HUES64 (cell line): ENCODE measurements at regions not wholly inside any gene's neighbourhood (a gene's known extent, or its start where the extent isn't known, plus 50 kb on each side); places are given as distances from the start of the nearest gene placed in this dataset.

Experiments used
- H3K27ac ChIP-seq: 2 replicates; pipeline ENCODE4 v1.7.0; 2013; ENCODE audit warnings: low read depth, low read length, inconsistent platforms
- H3K27me3 ChIP-seq: 2 replicates; pipeline ENCODE4 v1.6.1; 2013; ENCODE audit warnings: mild to moderate bottlenecking, low read length; ENCODE audit not compliant: insufficient read depth
- H3K36me3 ChIP-seq: 2 replicates; pipeline ENCODE4 v1.6.1; 2013; ENCODE audit warnings: mild to moderate bottlenecking, low read length; ENCODE audit not compliant: insufficient read depth
- H3K4me1 ChIP-seq: 2 replicates; pipeline ENCODE4 v1.6.1; 2013; ENCODE audit warnings: mild to moderate bottlenecking, low read length, moderate library complexity; ENCODE audit not compliant: insufficient read depth
- H3K4me3 ChIP-seq: 2 replicates; pipeline ENCODE4 v1.5.1; 2013; ENCODE audit warnings: mild to moderate bottlenecking, low read length, moderate library complexity
- H3K9ac ChIP-seq: 2 replicates; pipeline ENCODE4 v1.6.1; 2013; ENCODE audit warnings: mild to moderate bottlenecking, low read depth, low read length
- H3K9me3 ChIP-seq: 2 replicates; pipeline ENCODE4 v1.6.1; 2013; ENCODE audit warnings: low read depth, low read length; ENCODE audit not compliant: insufficient read depth
- WGBS: fragments of 150-250, 120-280 bp; methylation state at CpG from one replicate; pipeline ENCODE4 v1.1.7; 2013; ENCODE audit warnings: missing lambda C conversion rate; 5-methylcytosine and 5-hydroxymethylcytosine counted together

GRCh38 chr6:81859884-81860283 lies 107.4 kb upstream of the TENT5A start:
- no peaks in the 10 kb centered on the region for H3K9me3 ChIP-seq
- 92% methylated on average over 2 of the region's 3 CpGs for WGBS
- H3K4me1 ChIP-seq = peaks cover 10% of the 10 kb centered on the region; the same call in 1 of the 2 replicates
- no peak overlapping the region for H3K27ac ChIP-seq
- no peaks in the 10 kb centered on the region for H3K36me3 ChIP-seq
- H3K4me3 ChIP-seq = no peak overlapping the region
- H3K9ac ChIP-seq = no peak overlapping the region
- no peaks in the 10 kb centered on the region for H3K27me3 ChIP-seq

GRCh38 chr6:81857812-81858211 lies 105.3 kb upstream of the TENT5A start:
- Histone ChIP-seq H3K9me3 (no peaks in the 10 kb centered on the region), H3K4me1 (peaks cover 3% of the 10 kb centered on the region; the same call in 1 of the 2 replicates), H3K4me3 (no peak overlapping the region), H3K36me3 (no peaks in the 10 kb centered on the region), H3K27ac (no peak overlapping the region), H3K9ac (no peak overlapping the region), H3K27me3 (no peaks in the 10 kb centered on the region)

GRCh38 chr6:81856872-81857271 lies 104.4 kb upstream of the TENT5A start:
- 87% methylated on average over 1 of the region's 1 CpG for WGBS
- no peaks in the 10 kb centered on the region for H3K4me1 ChIP-seq
- H3K4me3 ChIP-seq = no peak overlapping the region
- no peaks in the 10 kb centered on the region for H3K9me3 ChIP-seq
- no peak overlapping the region for H3K9ac ChIP-seq
- H3K27ac ChIP-seq = no peak overlapping the region
- H3K27me3 ChIP-seq = no peaks in the 10 kb centered on the region
- no peaks in the 10 kb centered on the region for H3K36me3 ChIP-seq

- no peak overlapping the region for H3K4me3 ChIP-seq
- no peak overlapping the region for H3K27ac ChIP-seq
- WGBS = 90% methylated on average over 2 of the region's 2 CpGs
- H3K9ac ChIP-seq = no peak overlapping the region
- no peaks in the 10 kb centered on the region for H3K4me1 ChIP-seq
- H3K27me3 ChIP-seq = no peaks in the 10 kb centered on the region
- H3K9me3 ChIP-seq = no peaks in the 10 kb centered on the region
- no peaks in the 10 kb centered on the region for H3K36me3 ChIP-seq
These were observed 102.0 kb upstream of the TENT5A start for GRCh38 chr6:81854474-81854873.

GRCh38 chr6:81853975-81854374 lies 101.5 kb upstream of the TENT5A start:
- H3K4me3 ChIP-seq = no peak overlapping the region
- H3K27ac ChIP-seq = no peak overlapping the region
- WGBS = over 99% methylated on average over 2 of the region's 2 CpGs
- no peaks in the 10 kb centered on the region for H3K36me3 ChIP-seq
- H3K9me3 ChIP-seq = no peaks in the 10 kb centered on the region
- H3K4me1 ChIP-seq = no peaks in the 10 kb centered on the region
- no peak overlapping the region for H3K9ac ChIP-seq
- no peaks in the 10 kb centered on the region for H3K27me3 ChIP-seq

GRCh38 chr6:81849248-81849647 lies 96.8 kb upstream of the TENT5A start:
- Histone ChIP-seq H3K4me3 (no peak overlapping the region), H3K27me3 (no peaks in the 10 kb centered on the region)
- WGBS = 83% methylated on average over 4 of the region's 4 CpGs

GRCh38 chr6:81847866-81848265 lies 95.4 kb upstream of the TENT5A start:
- no peaks in the 10 kb centered on the region for H3K9me3 ChIP-seq
- no peaks in the 10 kb centered on the region for H3K36me3 ChIP-seq
- H3K27me3 ChIP-seq = no peaks in the 10 kb centered on the region
- no peaks in the 10 kb centered on the region for H3K4me1 ChIP-seq
- no peak overlapping the region for H3K4me3 ChIP-seq
- 88% methylated on average over 3 of the region's 3 CpGs for WGBS
- no peak overlapping the region for H3K9ac ChIP-seq
- no peak overlapping the region for H3K27ac ChIP-seq

More at GRCh38 chr6:81849248-81849647, 96.8 kb upstream of the TENT5A start:
- Histone ChIP-seq H3K27ac (no peak overlapping the region), H3K9me3 (no peaks in the 10 kb centered on the region), H3K36me3 (no peaks in the 10 kb centered on the region), H3K4me1 (no peaks in the 10 kb centered on the region), H3K9ac (no peak overlapping the region)

- Histone ChIP-seq H3K4me3 (no peak overlapping the region), H3K36me3 (no peaks in the 10 kb centered on the region), H3K27ac (no peak overlapping the region), H3K9me3 (no peaks in the 10 kb centered on the region), H3K27me3 (no peaks in the 10 kb centered on the region), H3K4me1 (no peaks in the 10 kb centered on the region), H3K9ac (no peak overlapping the region)
- 100% methylated on average over 1 of the region's 2 CpGs for WGBS
These were observed 92.2 kb upstream of the TENT5A start for GRCh38 chr6:81844686-81845085.

- H3K4me3 ChIP-seq = no peak overlapping the region
- no peaks in the 10 kb centered on the region for H3K36me3 ChIP-seq
- H3K9ac ChIP-seq = no peak overlapping the region
- no peaks in the 10 kb centered on the region for H3K9me3 ChIP-seq
- WGBS = 44% methylated on average over 2 of the region's 2 CpGs
- no peaks in the 10 kb centered on the region for H3K27me3 ChIP-seq
- no peaks in the 10 kb centered on the region for H3K4me1 ChIP-seq
- H3K27ac ChIP-seq = no peak overlapping the region
These were observed 90.8 kb upstream of the TENT5A start for GRCh38 chr6:81843302-81843701.

GRCh38 chr6:81842254-81842653 lies 89.8 kb upstream of the TENT5A start:
- Histone ChIP-seq H3K27ac (no peak overlapping the region), H3K9ac (no peak overlapping the region), H3K4me1 (no peaks in the 10 kb centered on the region), H3K36me3 (no peaks in the 10 kb centered on the region), H3K4me3 (no peak overlapping the region), H3K9me3 (no peaks in the 10 kb centered on the region), H3K27me3 (no peaks in the 10 kb centered on the region)

- 75% methylated on average over 1 of the region's 1 CpG for WGBS
- Histone ChIP-seq H3K27me3 (no peaks in the 10 kb centered on the region), H3K9me3 (no peaks in the 10 kb centered on the region), H3K4me3 (no peak overlapping the region), H3K4me1 (no peaks in the 10 kb centered on the region), H3K36me3 (no peaks in the 10 kb centered on the region), H3K9ac (no peak overlapping the region), H3K27ac (no peak overlapping the region)
These were observed 86.4 kb upstream of the TENT5A start for GRCh38 chr6:81838724-81839426.

- WGBS = 96% methylated on average over 4 of the region's 4 CpGs
- Histone ChIP-seq H3K9me3 (no peaks in the 10 kb centered on the region), H3K27me3 (no peaks in the 10 kb centered on the region), H3K27ac (no peak overlapping the region), H3K4me3 (no peak overlapping the region), H3K4me1 (no peaks in the 10 kb centered on the region), H3K36me3 (no peaks in the 10 kb centered on the region), H3K9ac (no peak overlapping the region)
These were observed 85.5 kb upstream of the TENT5A start for GRCh38 chr6:81838031-81838430.
